T-helper 17 cell (primary cell): ENCODE measurements at regions not wholly inside any gene's neighbourhood (a gene's known extent, or its start where the extent isn't known, plus 50 kb on each side); places are given as distances from the start of the nearest gene placed in this dataset.

ENCODE experiments used
- ATAC-seq: fragments of 150-1000 bp; cut with Tn5 transposase; 2 replicates; pipeline ENCODE4 v1.10.0; 2021; ENCODE audit warnings: mild to moderate bottlenecking, moderate library complexity
- DNase-seq, 3 donors: peaks; one replicate each; pipeline versions ENCODE4 v3.0.0 to v3.0.0-alpha.2; 2020 to 2021
- H3K9me3 ChIP-seq: one replicate; pipeline ENCODE4 v1.7.0; 2013; ENCODE audit warnings: low read length, mild to moderate bottlenecking; ENCODE audit not compliant: control insufficient read depth, poor library complexity, severe bottlenecking
- H3K27ac Mint-ChIP-seq: one replicate; pipeline ENCODE4 v1.8.0; 2022; ENCODE audit warnings: mild to moderate bottlenecking, moderate library complexity, mixed read lengths
- H3K27me3 Mint-ChIP-seq: one replicate; pipeline ENCODE4 v1.8.0; 2022; ENCODE audit warnings: mixed read lengths
- H3K36me3 Mint-ChIP-seq: one replicate; pipeline ENCODE4 v1.8.0; 2022; ENCODE audit warnings: low read depth, mixed read lengths
- H3K4me1 Mint-ChIP-seq: one replicate; pipeline ENCODE4 v1.8.0; 2022; ENCODE audit warnings: mild to moderate bottlenecking, mixed read lengths
- H3K4me3 Mint-ChIP-seq: one replicate; pipeline ENCODE4 v1.8.0; 2022; ENCODE audit warnings: mild to moderate bottlenecking, moderate library complexity, mixed read lengths

DNA sequence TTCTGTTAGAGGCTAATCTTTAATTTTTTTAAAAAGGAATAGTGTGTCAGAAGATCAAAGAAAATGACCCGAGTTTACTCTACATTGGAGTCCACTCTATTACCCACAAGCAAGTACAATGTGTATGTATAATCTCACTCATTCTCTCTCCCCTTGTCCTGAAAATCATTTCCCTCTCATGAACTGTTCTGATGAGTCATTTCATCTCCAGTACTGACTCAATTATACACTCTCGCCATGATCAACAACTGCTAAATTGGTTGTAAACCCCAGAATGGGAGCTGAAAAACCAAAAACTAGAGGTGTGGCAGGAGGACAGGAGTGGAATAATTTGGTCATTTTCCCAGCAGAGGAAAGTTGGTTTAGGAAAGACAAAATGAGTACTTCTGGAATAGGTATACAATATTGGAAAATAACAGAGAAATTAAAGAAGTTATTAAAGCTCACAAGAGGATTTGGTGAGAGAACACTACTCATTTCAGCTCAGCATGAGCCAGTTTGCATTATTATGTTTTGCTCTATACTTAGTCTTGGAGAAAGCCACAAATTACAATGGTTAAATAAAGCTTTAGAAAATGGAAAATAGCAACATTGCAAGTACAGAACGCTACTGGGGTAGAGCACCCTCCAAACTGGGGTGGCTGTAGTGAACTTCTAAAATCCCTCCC lies 144.3 kb upstream of the PFN2 start:
- no peaks in the 10 kb centered on the region for H3K9me3 ChIP-seq
- DNase-seq (no peak), ATAC-seq (no peak)
- peaks cover 3% of the 10 kb centered on the region for H3K36me3 Mint-ChIP-seq
- H3K27ac Mint-ChIP-seq = no peak overlapping the region
- H3K4me1 Mint-ChIP-seq = peaks cover 2% of the 10 kb centered on the region
- no peak overlapping the region for H3K4me3 Mint-ChIP-seq
- H3K27me3 Mint-ChIP-seq = peaks cover 44% of the 10 kb centered on the region

DNA sequence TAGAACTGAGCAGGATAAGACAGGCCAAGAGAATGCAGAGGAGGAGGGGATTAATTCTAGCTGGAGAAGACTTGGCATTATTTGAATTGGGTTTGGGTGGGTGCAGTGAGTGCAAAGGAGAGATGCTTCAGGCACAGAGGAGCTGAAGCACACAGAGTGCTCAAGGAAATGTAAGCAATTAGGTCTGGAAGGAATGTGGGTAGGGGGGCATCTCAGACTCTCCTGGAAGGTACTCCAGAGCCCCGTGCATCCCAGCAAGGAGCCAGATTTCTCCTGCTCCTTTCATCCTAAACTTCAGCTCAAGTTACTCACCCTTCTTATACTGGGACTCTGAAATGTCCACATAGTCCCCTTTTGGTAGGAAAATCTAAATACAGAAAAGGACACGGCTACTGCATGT lies 143.6 kb upstream of the PFN2 start:
- ATAC-seq (no peak), DNase-seq (no peak)
- peaks cover 44% of the 10 kb centered on the region for H3K27me3 Mint-ChIP-seq
- peaks cover 3% of the 10 kb centered on the region for H3K36me3 Mint-ChIP-seq
- no peaks in the 10 kb centered on the region for H3K9me3 ChIP-seq
- no peak overlapping the region for H3K27ac Mint-ChIP-seq
- peaks cover 2% of the 10 kb centered on the region for H3K4me1 Mint-ChIP-seq
- no peak overlapping the region for H3K4me3 Mint-ChIP-seq

DNA sequence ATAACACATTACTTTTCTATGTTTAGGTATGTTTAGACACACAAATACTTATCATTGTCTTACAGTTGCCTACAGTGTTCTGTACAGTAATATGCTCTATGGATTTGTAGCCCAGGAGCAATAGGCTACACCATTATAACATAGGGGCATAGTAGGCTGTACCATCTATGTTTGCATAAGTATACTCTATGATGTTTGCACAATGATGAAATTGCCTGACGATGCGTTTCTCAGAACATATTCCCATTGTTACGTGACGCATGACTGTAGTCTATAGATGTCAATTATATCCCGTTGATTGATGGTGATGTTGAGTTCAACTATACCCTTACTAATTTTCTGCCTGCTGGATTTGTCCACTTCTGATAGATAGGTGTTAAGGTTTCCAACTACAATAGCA lies 139.4 kb upstream of the PFN2 start:
- ATAC-seq (no peak), DNase-seq (no peak)
- Mint-ChIP-seq H3K27ac (no peak overlapping the region), H3K27me3 (peaks cover 26% of the 10 kb centered on the region), H3K36me3 (no peaks in the 10 kb centered on the region), H3K4me3 (no peak overlapping the region), H3K4me1 (peaks cover 2% of the 10 kb centered on the region)
- H3K9me3 ChIP-seq = no peaks in the 10 kb centered on the region

DNA sequence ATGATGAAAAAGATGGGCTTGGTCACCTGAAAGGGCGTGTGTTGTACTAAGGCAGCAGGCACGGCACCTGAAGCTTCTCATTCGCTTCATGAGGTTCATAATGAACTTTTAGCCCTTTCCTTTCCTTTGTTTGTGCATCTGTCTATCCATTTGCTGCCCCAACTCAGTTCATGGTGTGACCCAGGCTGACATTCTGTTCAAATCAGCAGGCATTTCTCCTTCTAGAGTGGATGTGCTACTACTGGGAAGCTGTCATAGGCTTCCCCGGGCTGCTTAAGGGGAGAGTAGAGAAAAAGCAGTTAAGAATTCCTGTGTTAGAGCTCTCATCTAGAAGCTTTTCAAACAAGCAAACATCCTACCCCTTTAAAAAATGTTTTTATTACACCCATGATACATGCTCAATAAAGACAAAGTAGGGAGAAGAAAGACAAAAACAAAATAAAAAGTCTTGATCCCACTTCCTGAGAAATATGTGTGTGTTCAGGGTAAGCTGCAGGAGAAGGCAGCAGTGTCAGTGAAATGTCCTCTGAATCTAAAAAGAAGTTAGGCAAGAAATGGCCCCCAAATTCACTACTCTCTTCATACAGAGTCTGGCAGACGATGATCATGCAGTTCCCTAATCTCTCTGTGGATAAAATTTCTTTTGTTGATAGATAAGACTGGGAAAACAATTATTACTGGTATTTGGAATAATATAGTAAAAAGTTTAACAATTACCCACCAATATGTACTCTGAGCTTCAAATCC lies 136.9 kb upstream of the PFN2 start:
- H3K27ac Mint-ChIP-seq = no peak overlapping the region

DNA sequence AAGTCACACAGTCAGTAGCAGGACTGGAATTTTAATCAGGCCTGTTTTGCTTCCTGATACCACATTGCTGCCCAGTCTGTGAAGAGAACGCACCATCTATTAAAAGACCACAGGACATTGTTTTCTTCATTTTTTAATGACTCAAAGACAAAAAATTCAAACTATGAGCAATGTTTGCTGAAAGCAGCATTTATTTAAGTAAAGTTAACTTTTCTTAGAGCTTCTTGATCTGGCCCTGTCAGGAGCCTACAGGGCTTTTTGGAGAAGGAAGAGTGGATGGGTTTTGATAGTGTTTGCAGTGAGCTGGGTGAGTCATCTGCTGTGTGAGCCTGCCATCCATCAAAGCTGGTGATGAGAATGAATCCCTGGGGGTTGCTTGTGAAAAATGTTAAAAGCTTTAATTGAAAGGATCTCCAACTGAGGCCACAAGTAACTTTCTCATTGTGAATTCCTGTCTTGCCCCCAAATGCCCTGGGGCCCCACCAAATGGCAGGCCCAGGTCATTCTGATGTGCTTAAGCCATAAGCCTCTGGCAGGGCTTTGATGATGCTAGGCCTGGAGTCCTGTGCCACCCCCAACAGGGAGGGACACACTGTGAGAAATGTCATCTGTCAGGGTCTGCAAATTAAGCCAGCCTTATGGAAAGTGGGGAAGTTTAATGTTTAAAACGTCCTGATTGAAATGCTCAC lies 136.2 kb upstream of the PFN2 start:
- Mint-ChIP-seq H3K27ac (no peak overlapping the region), H3K4me1 (no peaks in the 10 kb centered on the region), H3K27me3 (peaks cover 18% of the 10 kb centered on the region), H3K36me3 (no peaks in the 10 kb centered on the region), H3K4me3 (no peak overlapping the region)
- no peaks in the 10 kb centered on the region for H3K9me3 ChIP-seq
- DNase-seq (no peak), ATAC-seq (no peak)

More for the DNA sequence above, 136.9 kb upstream of the PFN2 start:
- H3K4me3 Mint-ChIP-seq = no peak overlapping the region
- DNase-seq = no peak
- no peaks in the 10 kb centered on the region for H3K36me3 Mint-ChIP-seq
- no peak for ATAC-seq
- no peaks in the 10 kb centered on the region for H3K9me3 ChIP-seq
- peaks cover 18% of the 10 kb centered on the region for H3K27me3 Mint-ChIP-seq
- no peaks in the 10 kb centered on the region for H3K4me1 Mint-ChIP-seq

DNA sequence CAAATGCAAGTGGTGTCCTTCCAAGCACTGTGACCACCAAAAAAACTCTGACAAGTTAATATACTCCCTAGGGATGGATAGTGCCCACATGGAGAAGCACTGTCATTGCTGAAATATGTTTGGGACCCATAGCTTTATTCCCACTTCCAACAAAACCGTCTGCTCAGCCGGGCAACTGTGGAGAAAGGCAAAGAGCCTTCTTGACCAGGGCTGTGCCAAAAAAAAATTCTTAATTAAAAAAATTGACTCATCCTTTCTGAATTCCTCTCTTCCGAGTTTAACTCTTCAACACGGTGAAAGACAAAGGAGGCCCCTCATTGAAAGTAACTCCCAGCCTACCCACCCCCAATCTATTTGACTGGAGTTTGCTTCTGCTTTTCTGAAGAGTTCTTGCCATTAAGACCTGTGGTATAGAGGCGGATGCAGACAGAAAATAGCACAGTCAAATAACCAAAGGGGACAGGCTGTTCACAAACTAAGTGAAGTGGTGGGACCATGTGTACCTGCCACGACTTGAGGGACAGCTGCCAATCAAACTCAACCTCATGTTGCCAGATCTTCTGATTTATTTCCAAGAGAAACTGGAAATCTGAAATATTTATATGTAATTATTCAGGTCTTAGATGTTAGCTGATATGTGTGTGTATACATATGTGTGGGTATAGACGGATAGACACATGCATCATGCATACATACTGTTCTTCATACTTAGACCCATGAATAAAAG lies 135.4 kb upstream of the PFN2 start:
- H3K27me3 Mint-ChIP-seq = peaks cover 18% of the 10 kb centered on the region
- ATAC-seq (no peak), DNase-seq (no peak)
- H3K36me3 Mint-ChIP-seq = no peaks in the 10 kb centered on the region
- H3K4me3 Mint-ChIP-seq = no peak overlapping the region
- no peaks in the 10 kb centered on the region for H3K9me3 ChIP-seq
- H3K27ac Mint-ChIP-seq = no peak overlapping the region
- H3K4me1 Mint-ChIP-seq = no peaks in the 10 kb centered on the region

DNA sequence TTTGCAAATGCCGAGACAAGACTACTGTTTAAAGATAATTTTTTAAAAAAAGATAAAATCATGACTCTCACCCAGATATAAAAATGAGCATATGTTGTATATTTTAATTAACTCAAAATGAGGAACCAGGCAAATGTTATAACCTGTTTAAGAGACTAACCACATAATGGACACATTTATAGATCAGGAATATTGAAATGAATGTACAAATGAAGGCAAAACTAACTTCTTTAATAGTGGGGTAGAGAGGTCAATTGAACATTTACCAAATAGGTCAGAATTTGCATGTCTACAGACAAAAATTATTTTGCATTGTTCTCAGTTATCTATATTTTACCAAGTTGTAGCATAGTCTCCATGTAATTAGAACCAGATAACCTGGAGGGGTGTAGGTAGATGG lies 134.3 kb upstream of the PFN2 start:
- H3K9me3 ChIP-seq = no peaks in the 10 kb centered on the region
- H3K4me1 Mint-ChIP-seq = no peaks in the 10 kb centered on the region
- H3K36me3 Mint-ChIP-seq = no peaks in the 10 kb centered on the region
- ATAC-seq = no peak
- no peak for DNase-seq
- H3K27ac Mint-ChIP-seq = no peak overlapping the region
- H3K27me3 Mint-ChIP-seq = peaks cover 9% of the 10 kb centered on the region
- no peak overlapping the region for H3K4me3 Mint-ChIP-seq

DNA sequence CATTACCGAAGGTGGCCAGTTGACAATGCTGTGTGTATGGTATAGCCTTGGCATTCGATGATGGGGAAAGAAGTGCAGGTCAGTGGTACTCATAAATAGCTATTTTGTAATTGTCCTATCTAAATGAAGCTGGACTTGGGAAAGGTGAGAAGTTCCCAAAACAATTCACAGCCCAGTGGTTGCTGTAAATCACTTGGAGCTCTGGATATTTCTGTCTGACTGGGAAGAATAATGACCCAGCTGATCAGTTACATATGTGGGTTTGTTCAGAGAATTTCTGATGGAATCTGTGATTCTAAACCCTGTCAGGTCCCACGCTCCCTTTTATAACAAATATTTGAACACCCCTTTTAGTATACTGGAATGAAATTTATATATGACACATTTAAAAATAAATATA lies 133.9 kb upstream of the PFN2 start:
- Mint-ChIP-seq H3K36me3 (no peaks in the 10 kb centered on the region), H3K4me1 (no peaks in the 10 kb centered on the region), H3K27ac (no peak overlapping the region), H3K27me3 (peaks cover 9% of the 10 kb centered on the region), H3K4me3 (no peak overlapping the region)
- no peaks in the 10 kb centered on the region for H3K9me3 ChIP-seq
- no peak for DNase-seq
- no peak for ATAC-seq

DNA sequence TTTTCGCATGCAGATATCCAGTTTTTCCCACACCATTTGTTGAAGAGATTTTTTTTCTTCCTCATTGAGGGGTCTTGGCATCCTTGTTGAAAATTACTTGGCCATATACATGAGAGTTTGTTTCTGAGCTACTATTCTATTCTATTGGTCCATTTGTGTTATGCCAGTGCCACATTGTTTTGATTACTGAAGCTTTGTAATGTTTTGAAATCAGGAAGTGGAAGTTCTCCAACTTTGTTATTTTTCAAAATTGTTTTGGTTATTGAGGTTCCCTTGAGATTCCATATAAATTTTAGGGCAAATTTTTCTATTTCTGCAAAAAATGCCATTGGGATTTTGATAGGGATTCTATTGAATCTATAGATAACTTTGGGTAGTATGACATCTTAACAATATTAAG lies 130.3 kb upstream of the PFN2 start:
- ATAC-seq = no peak
- no peak overlapping the region for H3K4me3 Mint-ChIP-seq
- H3K27ac Mint-ChIP-seq = no peak overlapping the region
- H3K4me1 Mint-ChIP-seq = no peaks in the 10 kb centered on the region
- H3K36me3 Mint-ChIP-seq = no peaks in the 10 kb centered on the region
- no peaks in the 10 kb centered on the region for H3K9me3 ChIP-seq
- peaks cover 5% of the 10 kb centered on the region for H3K27me3 Mint-ChIP-seq
- DNase-seq = no peak

DNA sequence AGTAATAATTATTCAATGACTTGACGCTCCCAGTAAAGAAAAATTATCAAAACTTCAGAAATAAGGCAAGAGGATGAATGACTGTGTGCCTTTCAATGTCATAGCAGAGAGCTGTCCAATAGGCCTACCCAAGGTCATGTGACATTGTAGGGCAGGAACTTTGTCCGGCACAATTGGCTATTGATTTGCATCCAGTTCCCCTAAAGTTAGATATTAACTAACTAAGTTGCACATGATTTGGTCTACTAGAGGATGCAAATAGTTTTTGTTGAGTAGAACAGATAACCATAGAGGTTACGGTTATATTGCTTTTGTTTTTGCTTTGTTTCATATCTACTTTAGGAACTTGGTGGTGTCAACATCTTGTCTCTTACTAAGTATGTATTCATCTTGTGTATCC lies 127.9 kb upstream of the PFN2 start:
- Mint-ChIP-seq H3K27ac (no peak overlapping the region), H3K27me3 (peaks cover 1% of the 10 kb centered on the region)
- ATAC-seq = no peak

DNA sequence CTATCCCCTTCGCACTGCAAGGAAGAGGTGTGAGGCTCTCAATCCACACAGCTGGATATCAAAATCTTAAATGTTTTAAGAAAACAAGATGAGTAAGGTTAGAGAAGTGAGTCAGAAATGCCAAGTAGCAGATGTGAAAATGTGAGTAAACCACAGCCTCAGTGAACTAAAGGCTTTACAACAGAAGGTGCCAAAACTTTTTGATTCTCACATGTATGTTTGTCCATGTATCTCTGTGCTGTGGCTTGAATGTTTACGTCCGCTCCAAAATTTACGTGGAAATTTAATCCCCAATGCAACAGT lies 126.8 kb upstream of the PFN2 start:
- Mint-ChIP-seq H3K36me3 (no peaks in the 10 kb centered on the region), H3K27ac (no peak overlapping the region), H3K4me1 (no peaks in the 10 kb centered on the region), H3K4me3 (no peak overlapping the region), H3K27me3 (peaks cover 5% of the 10 kb centered on the region)
- DNase-seq (no peak), ATAC-seq (no peak)
- no peaks in the 10 kb centered on the region for H3K9me3 ChIP-seq

More for the DNA sequence above, 127.9 kb upstream of the PFN2 start:
- no peaks in the 10 kb centered on the region for H3K9me3 ChIP-seq
- no peaks in the 10 kb centered on the region for H3K36me3 Mint-ChIP-seq
- H3K4me3 Mint-ChIP-seq = no peak overlapping the region
- no peaks in the 10 kb centered on the region for H3K4me1 Mint-ChIP-seq
- no peak for DNase-seq

DNA sequence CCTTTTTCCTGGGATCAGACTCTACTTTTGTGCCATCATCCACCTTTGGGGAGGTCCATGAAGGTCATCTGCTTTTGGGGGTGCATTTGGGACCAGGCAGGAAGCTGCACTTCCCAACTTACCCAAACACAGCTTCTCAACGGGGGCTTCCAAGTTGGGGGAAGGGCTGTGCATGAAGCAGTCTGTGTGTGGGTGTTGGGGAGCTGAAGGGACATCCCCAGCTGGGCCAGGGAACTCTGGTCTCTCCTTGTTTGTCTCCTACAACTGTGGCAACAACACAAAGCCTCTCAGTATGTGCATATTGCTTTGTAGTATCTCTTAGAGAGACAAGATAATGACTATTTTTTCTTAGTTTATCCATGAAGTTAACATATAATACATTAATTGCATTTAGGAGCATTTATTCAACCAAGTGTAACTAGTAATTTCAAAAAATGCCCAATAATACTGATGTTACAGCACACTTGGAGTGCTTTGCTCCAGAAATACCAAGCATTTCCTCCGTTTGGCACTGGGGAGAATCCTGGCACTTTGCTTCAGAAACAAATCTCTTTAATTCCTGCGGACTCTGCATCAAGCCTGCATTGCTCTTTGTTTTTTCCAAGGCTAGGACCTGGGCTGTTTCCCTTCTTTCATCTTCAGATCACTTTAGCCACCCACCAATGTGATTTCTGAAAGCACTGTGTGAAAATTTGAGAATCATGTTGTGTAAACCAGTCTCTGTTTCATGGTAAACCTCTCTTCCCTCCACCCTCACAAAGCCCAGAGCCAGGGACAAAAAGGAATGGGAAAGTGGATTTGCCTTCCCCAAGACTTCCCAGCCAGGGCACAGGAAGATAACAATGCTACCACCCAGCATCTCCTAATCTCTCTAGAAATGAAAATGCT lies 126.2 kb upstream of the PFN2 start:
- H3K9me3 ChIP-seq = no peaks in the 10 kb centered on the region
- DNase-seq = no peak
- Mint-ChIP-seq H3K36me3 (no peaks in the 10 kb centered on the region), H3K4me3 (no peak overlapping the region), H3K27me3 (peaks cover 6% of the 10 kb centered on the region), H3K4me1 (no peaks in the 10 kb centered on the region), H3K27ac (no peak overlapping the region)
- no peak for ATAC-seq
